ENCODE measurements at regions not wholly inside any gene's neighbourhood (a gene's known extent, or its start where the extent isn't known, plus 50 kb on each side); places are given as distances from the start of the nearest gene placed in this dataset.

- CTCF ChIA-PET = interaction anchor here (0.6 to 4.7 kb wide), 4 partner anchors 16 to 334 kb away, joined by 3 to 30 read pairs (median 4); partner anchors contain the start of gene SNX18
- no peaks in the 10 kb centered on the region for H3K36me3 ChIP-seq (ENCODE audit: control insufficient read depth, insufficient read depth, low read length)
- H3K27me3 ChIP-seq (ENCODE audit: control insufficient read depth, insufficient read depth, low read length) = no peaks in the 10 kb centered on the region
- no peak for DNase-seq (ENCODE audit: low read depth)
- TF ChIP-seq CTCF (IDR thresholded peaks at IDR 0.05; ENCODE audit: insufficient read depth, low read depth, low read length) = no peak
- POLR2A ChIA-PET = no interaction called here
- H3K4me3 ChIP-seq (ENCODE audit: low read depth, low read length) = no peak overlapping the region
Measured at GRCh38 chr5:54851449-54851848, 133.9 kb downstream of the ESM1 start.

GRCh38 chr5:54848581-54848980, 136.8 kb downstream of the ESM1 start:
- no peak for TF ChIP-seq CTCF (IDR thresholded peaks at IDR 0.05; ENCODE audit: insufficient read depth, low read depth, low read length)

GRCh38 chr5:54845567-54845941, 139.8 kb downstream of the ESM1 start:
- POLR2A ChIA-PET = interaction anchor here (0.6 kb wide), 2 partner anchors 135 to 177 kb away, joined by 5 to 17 read pairs; no protein-coding TSS in a partner anchor
- CTCF ChIA-PET = interaction anchor here (0.7 to 3.7 kb wide), 30 partner anchors 10 to 365 kb away, joined by 3 to 82 read pairs (median 4); partner anchors contain the start of genes GPX8 and SNX18
- H3K27me3 ChIP-seq (ENCODE audit: control insufficient read depth, insufficient read depth, low read length) = no peaks in the 10 kb centered on the region

More at GRCh38 chr5:54848581-54848980, 136.8 kb downstream of the ESM1 start:
- no peaks in the 10 kb centered on the region for H3K36me3 ChIP-seq (ENCODE audit: control insufficient read depth, insufficient read depth, low read length)
- H3K4me3 ChIP-seq (ENCODE audit: low read depth, low read length) = no peak overlapping the region
- CTCF ChIA-PET = interaction anchor here (0.7 to 4.7 kb wide), 2 partner anchors 129 to 332 kb away, joined by 4 to 30 read pairs; partner anchors contain the start of gene SNX18
- no peak for DNase-seq (ENCODE audit: low read depth)
- H3K27me3 ChIP-seq (ENCODE audit: control insufficient read depth, insufficient read depth, low read length) = no peaks in the 10 kb centered on the region
- POLR2A ChIA-PET = no interaction called here

GRCh38 chr5:54844905-54845566, 140.4 kb downstream of the ESM1 start:
- H3K27me3 ChIP-seq (ENCODE audit: control insufficient read depth, insufficient read depth, low read length) = no peaks in the 10 kb centered on the region
- H3K36me3 ChIP-seq (ENCODE audit: control insufficient read depth, insufficient read depth, low read length) = no peaks in the 10 kb centered on the region
- no peak overlapping the region for H3K4me3 ChIP-seq (ENCODE audit: low read depth, low read length)
- TF ChIP-seq CTCF (IDR thresholded peaks at IDR 0.05; ENCODE audit: insufficient read depth, low read depth, low read length) = peak; percentile 29; the same call in 1 of the 2 replicates
- CTCF ChIA-PET = interaction anchor here (0.5 to 3.7 kb wide), 34 partner anchors 9 to 1383 kb away, joined by 3 to 82 read pairs (median 4); partner anchors contain the start of genes GPX8 and SNX18
- no peak for DNase-seq (ENCODE audit: low read depth)
- POLR2A ChIA-PET = interaction anchor here (0.6 kb wide), 3 partner anchors 135 to 298 kb away, joined by 3 to 17 read pairs (median 5); no protein-coding TSS in a partner anchor

More at GRCh38 chr5:54845567-54845941, 139.8 kb downstream of the ESM1 start:
- DNase-seq (ENCODE audit: low read depth) = no peak
- TF ChIP-seq CTCF (IDR thresholded peaks at IDR 0.05; ENCODE audit: insufficient read depth, low read depth, low read length) = no peak
- Histone ChIP-seq H3K4me3 (ENCODE audit: low read depth, low read length) (no peak overlapping the region), H3K36me3 (ENCODE audit: control insufficient read depth, insufficient read depth, low read length) (no peaks in the 10 kb centered on the region)

- CTCF ChIA-PET = interaction anchor here (0.5 to 3.7 kb wide), 16 partner anchors 10 to 1382 kb away, joined by 3 to 82 read pairs (median 4); partner anchors contain the start of genes GPX8 and SNX18
- POLR2A ChIA-PET = no interaction called here
- no peak for TF ChIP-seq CTCF (IDR thresholded peaks at IDR 0.05; ENCODE audit: insufficient read depth, low read depth, low read length)
- Histone ChIP-seq H3K4me3 (ENCODE audit: low read depth, low read length) (no peak overlapping the region), H3K36me3 (ENCODE audit: control insufficient read depth, insufficient read depth, low read length) (no peaks in the 10 kb centered on the region), H3K27me3 (ENCODE audit: control insufficient read depth, insufficient read depth, low read length) (no peaks in the 10 kb centered on the region)
- DNase-seq (ENCODE audit: low read depth) = no peak
Measured at GRCh38 chr5:54844266-54844665, 141.1 kb downstream of the ESM1 start.
